Upper lobe of left lung (tissue), 4 donors: ENCODE measurements at regions not wholly inside any gene's neighbourhood (a gene's known extent, or its start where the extent isn't known, plus 50 kb on each side); places are given as distances from the start of the nearest gene placed in this dataset.

Source experiments
- POLR2AphosphoS5 ChIP-seq, 2 donors: sonication (generic); formaldehyde crosslinking; IDR thresholded peaks; one replicate each; pipeline ENCODE4 v1.5.1; 2017; ENCODE audit warnings: antibody characterized with exemption in 2 of 2
- TF ChIP-seq, protein P1 (sequence below), 6 experiments: fragments of 450-650 bp in 4 of 6; fragments of 200-600 bp in 2 of 6; sonication (generic) in 2 of 6; IDR thresholded peaks; one replicate each; pipeline ENCODE4 v1.5.1; 2016 to 2019; ENCODE audit warnings: antibody characterized with exemption in 6 of 6

DNA sequence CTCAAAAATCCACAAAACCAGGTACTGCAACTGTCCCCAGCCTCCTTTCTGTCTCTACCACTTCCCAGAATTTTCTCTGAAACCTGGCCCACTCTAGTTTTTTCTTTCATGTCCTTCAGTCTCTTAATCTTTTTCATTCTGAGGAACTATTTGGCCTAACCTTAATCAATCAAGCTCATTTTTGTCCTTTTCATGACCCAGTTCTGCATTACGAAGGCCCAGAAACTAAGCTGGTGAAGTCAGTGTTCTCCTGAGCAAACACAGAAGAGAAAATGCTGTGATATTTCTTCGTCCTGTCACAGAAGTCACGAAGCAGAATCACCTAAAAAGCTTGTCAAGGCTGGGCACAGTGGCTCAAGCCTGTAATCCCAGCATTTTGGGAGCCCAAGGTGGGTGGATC lies 131.7 kb upstream of the EDNRA start:
- TF ChIP-seq, protein P1, sequence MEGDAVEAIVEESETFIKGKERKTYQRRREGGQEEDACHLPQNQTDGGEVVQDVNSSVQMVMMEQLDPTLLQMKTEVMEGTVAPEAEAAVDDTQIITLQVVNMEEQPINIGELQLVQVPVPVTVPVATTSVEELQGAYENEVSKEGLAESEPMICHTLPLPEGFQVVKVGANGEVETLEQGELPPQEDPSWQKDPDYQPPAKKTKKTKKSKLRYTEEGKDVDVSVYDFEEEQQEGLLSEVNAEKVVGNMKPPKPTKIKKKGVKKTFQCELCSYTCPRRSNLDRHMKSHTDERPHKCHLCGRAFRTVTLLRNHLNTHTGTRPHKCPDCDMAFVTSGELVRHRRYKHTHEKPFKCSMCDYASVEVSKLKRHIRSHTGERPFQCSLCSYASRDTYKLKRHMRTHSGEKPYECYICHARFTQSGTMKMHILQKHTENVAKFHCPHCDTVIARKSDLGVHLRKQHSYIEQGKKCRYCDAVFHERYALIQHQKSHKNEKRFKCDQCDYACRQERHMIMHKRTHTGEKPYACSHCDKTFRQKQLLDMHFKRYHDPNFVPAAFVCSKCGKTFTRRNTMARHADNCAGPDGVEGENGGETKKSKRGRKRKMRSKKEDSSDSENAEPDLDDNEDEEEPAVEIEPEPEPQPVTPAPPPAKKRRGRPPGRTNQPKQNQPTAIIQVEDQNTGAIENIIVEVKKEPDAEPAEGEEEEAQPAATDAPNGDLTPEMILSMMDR (IDR thresholded peaks at IDR 0.05), result no peak
- no peak for TF ChIP-seq POLR2AphosphoS5 (IDR thresholded peaks at IDR 0.05)
